ENCODE measurements at regions not wholly inside any gene's neighbourhood (a gene's known extent, or its start where the extent isn't known, plus 50 kb on each side); places are given as distances from the start of the nearest gene placed in this dataset.

- POLR2A ChIA-PET (ENCODE audit: partially characterized antibody) = no interaction called here
- no peaks in the 10 kb centered on the region for H3K27me3 ChIP-seq (replicated peaks in 1 of 4; ENCODE audit: control insufficient read depth in 3 of 4, extremely low read depth in 1 of 4, insufficient read depth in 3 of 4, low read length in 3 of 4)
Measured at GRCh38 chr18:29883114-29883513, 1159.4 kb downstream of the DSC3 start.

More at GRCh38 chr18:29883114-29883513, 1159.4 kb downstream of the DSC3 start:
- DNase-seq (ENCODE audit: low read depth in 1 of 2, low spot score in 2 of 2) (no peak), FAIRE-seq (no peak)
- no peak overlapping the region for H2BK15ac ChIP-seq (ENCODE audit: low read length)
- no peak overlapping the region for H2BK120ac ChIP-seq (replicated peaks; ENCODE audit: low read depth, low read length)
- no peak overlapping the region for H3K27ac ChIP-seq (ENCODE audit: low read depth, low read length)
- no peaks in the 10 kb centered on the region for H3K4me1 ChIP-seq (replicated peaks in 1 of 4; ENCODE audit: control insufficient read depth in 3 of 4, insufficient read depth in 4 of 4, low read length in 3 of 4)
- H3K79me2 ChIP-seq (ENCODE audit: control insufficient read depth in 1 of 2, insufficient read depth in 2 of 2, low read length in 2 of 2) = no peaks in the 10 kb centered on the region
- no peak overlapping the region for H3K23ac ChIP-seq (ENCODE audit: insufficient read length)
- H3K4me3 ChIP-seq (ENCODE audit: extremely low read depth in 1 of 4, insufficient read depth in 2 of 4, low read depth in 3 of 4, low read length in 4 of 4) = no peak overlapping the region
- no peak overlapping the region for H2BK5ac ChIP-seq (ENCODE audit: low read depth, low read length)
- CTCF ChIA-PET (ENCODE audit: partially characterized antibody) = interaction anchor here (0.8 kb wide), 1 partner anchor 388 kb away, joined by 4 read pairs; no protein-coding TSS in a partner anchor
- no peak overlapping the region for H3K18ac ChIP-seq (ENCODE audit: extremely low read depth, low read length)
- no peak overlapping the region for H2AFZ ChIP-seq (ENCODE audit: low read length)
- no peak overlapping the region for H3K9ac ChIP-seq (replicated peaks in 1 of 4; ENCODE audit: extremely low read depth in 1 of 4, low read depth in 3 of 4, low read length in 3 of 4)
- no peak overlapping the region for H4K91ac ChIP-seq (replicated peaks; ENCODE audit: insufficient read length, low read length)
- H2BK12ac ChIP-seq (ENCODE audit: low read depth, low read length) = no peak overlapping the region
- H4K5ac ChIP-seq (ENCODE audit: insufficient read length, low read depth, low read length) = no peak overlapping the region
- H3K36me3 ChIP-seq (ENCODE audit: control insufficient read depth in 2 of 4, insufficient read depth in 4 of 4, low read length in 3 of 4) = no peaks in the 10 kb centered on the region
- no peak overlapping the region for H3K4ac ChIP-seq (replicated peaks; ENCODE audit: insufficient read length, low read depth, low read length)
- no peak overlapping the region for H2BK20ac ChIP-seq (ENCODE audit: low read length)
- TF ChIP-seq RXRA (IDR thresholded peaks at IDR 0.05; ENCODE audit: insufficient read depth, low read depth, low read length) (no peak), RNF2 (IDR thresholded peaks at IDR 0.05; ENCODE audit: borderline replicate concordance, low read depth, low read length, missing control alignments, poor library complexity, severe bottlenecking) (no peak), KDM5A (IDR thresholded peaks at IDR 0.05; ENCODE audit: low read length) (no peak), TAF1 (IDR thresholded peaks at IDR 0.05; ENCODE audit: low read depth, low read length) (no peak), NANOG (IDR thresholded peaks at IDR 0.05; ENCODE audit: insufficient read depth, low read depth, low read length, poor library complexity, severe bottlenecking) (no peak), RBBP5 (IDR thresholded peaks at IDR 0.05; ENCODE audit: borderline replicate concordance, low read depth, low read length) (no peak), SIX5 (IDR thresholded peaks at IDR 0.05; ENCODE audit: low read depth, low read length) (no peak), HDAC2 (IDR thresholded peaks at IDR 0.05; ENCODE audit: borderline replicate concordance in 1 of 2, low read depth in 2 of 2, low read length in 2 of 2) (no peak), SUZ12 (IDR thresholded peaks at IDR 0.05; ENCODE audit: low read length) (no peak), BCL11A (IDR thresholded peaks at IDR 0.05; ENCODE audit: low read depth in 2 of 2, low read length in 2 of 2) (no peak), EZH2 (IDR thresholded peaks at IDR 0.05; ENCODE audit: low read depth, low read length, severe bottlenecking) (no peak), GTF2F1 (IDR thresholded peaks at IDR 0.05; ENCODE audit: borderline replicate concordance, low read depth, low read length) (no peak)
- TF ChIP-seq, protein P1, sequence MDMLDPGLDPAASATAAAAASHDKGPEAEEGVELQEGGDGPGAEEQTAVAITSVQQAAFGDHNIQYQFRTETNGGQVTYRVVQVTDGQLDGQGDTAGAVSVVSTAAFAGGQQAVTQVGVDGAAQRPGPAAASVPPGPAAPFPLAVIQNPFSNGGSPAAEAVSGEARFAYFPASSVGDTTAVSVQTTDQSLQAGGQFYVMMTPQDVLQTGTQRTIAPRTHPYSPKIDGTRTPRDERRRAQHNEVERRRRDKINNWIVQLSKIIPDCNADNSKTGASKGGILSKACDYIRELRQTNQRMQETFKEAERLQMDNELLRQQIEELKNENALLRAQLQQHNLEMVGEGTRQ (IDR thresholded peaks at IDR 0.05; ENCODE audit: low read length) = no peak
- TF ChIP-seq, protein P2, sequence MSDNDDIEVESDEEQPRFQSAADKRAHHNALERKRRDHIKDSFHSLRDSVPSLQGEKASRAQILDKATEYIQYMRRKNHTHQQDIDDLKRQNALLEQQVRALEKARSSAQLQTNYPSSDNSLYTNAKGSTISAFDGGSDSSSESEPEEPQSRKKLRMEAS (IDR thresholded peaks at IDR 0.05) = no peak
- H3K23me2 ChIP-seq (ENCODE audit: low read depth, low read length) = no peaks in the 10 kb centered on the region
- H3K4me2 ChIP-seq (ENCODE audit: insufficient read depth in 1 of 2, low read depth in 2 of 2, low read length in 2 of 2) = no peak overlapping the region
- H3K14ac ChIP-seq (ENCODE audit: insufficient read length) = no peak overlapping the region
- H3K9me3 ChIP-seq (ENCODE audit: insufficient read depth in 2 of 2, low read depth in 1 of 2, low read length in 1 of 2) = no peaks in the 10 kb centered on the region
- no peaks in the 10 kb centered on the region for H3K79me1 ChIP-seq (ENCODE audit: low read depth, low read length)
- no peak overlapping the region for H2AK5ac ChIP-seq (ENCODE audit: low read depth, low read length)
- no peak overlapping the region for H4K8ac ChIP-seq (ENCODE audit: extremely low read depth, insufficient read depth, low read length)
- H3K56ac ChIP-seq (replicated peaks; ENCODE audit: insufficient read length, low read depth, low read length) = no peak overlapping the region
- H4K20me1 ChIP-seq (replicated peaks in 1 of 2; ENCODE audit: control insufficient read depth in 1 of 2, insufficient read depth in 2 of 2, low read length in 2 of 2) = no peaks in the 10 kb centered on the region
